GM12891 (cell line): ENCODE measurements at regions not wholly inside any gene's neighbourhood (a gene's known extent, or its start where the extent isn't known, plus 50 kb on each side); places are given as distances from the start of the nearest gene placed in this dataset.

Source experiments
- DNase-seq: peaks from one replicate; pipeline ENCODE4 v3.0.0; 2011; ENCODE audit warnings: low spot score; ENCODE audit not compliant: insufficient read length
- FAIRE-seq: peaks from 2 replicates; lab custom pipeline; 2011; peaks lifted over from hg19 to GRCh38; lab: Jason Lieb, UNC
- PAX5 ChIP-seq: IDR thresholded peaks from 2 replicates; pipeline ENCODE4 v1.6.1; 2011; ENCODE audit warnings: low read length, moderate library complexity, mild to moderate bottlenecking; ENCODE audit not compliant: insufficient read depth, severe bottlenecking
- POLR2A ChIP-seq: IDR thresholded peaks from 2 replicates; pipeline ENCODE4 v1.6.1; 2011; ENCODE audit warnings: low read depth, low read length, control low read depth
- POLR2AphosphoS5 ChIP-seq: IDR thresholded peaks from 2 replicates; pipeline ENCODE4 v1.6.1; 2011; ENCODE audit warnings: low read depth, low read length, control low read depth
- POU2F2 ChIP-seq: IDR thresholded peaks from 2 replicates; pipeline ENCODE4 v1.6.1; 2011; ENCODE audit warnings: low read depth, mild to moderate bottlenecking, control low read depth, low read length, moderate library complexity
- SPI1 ChIP-seq: IDR thresholded peaks from 2 replicates; pipeline ENCODE4 v1.6.1; 2011; ENCODE audit warnings: low read depth, low read length, control low read depth
- TAF1 ChIP-seq: IDR thresholded peaks from 2 replicates; pipeline ENCODE4 v1.6.1; 2011; ENCODE audit warnings: low read depth, low read length, control low read depth

DNA sequence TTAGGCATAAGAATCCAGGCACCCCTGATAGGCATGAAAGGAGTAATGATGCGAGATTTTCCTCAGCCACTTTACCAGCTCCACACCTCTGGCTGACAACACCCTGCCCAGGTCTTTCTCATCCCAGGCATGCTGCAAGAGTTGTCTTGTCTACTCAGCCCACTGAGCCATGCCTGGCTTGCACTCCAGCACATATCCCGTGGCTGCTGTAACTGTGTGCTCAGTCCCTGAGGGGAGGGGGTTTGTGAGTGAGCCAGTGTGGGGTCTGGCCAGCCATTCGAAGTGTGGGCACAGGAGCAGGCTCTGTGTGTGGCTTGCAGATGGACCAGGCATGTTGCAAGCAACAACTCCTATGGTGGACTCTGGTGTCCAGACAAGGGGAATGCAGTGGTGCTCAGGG, 529.6 kb downstream of the ADGRL2 start:
- no peak for TF ChIP-seq PAX5
- no peak for TF ChIP-seq POLR2AphosphoS5
- no peak for TF ChIP-seq POLR2A
- no peak for TF ChIP-seq POU2F2
- no peak for TF ChIP-seq SPI1
- no peak for TF ChIP-seq TAF1
- no peak for DNase-seq
- no peak for FAIRE-seq

DNA sequence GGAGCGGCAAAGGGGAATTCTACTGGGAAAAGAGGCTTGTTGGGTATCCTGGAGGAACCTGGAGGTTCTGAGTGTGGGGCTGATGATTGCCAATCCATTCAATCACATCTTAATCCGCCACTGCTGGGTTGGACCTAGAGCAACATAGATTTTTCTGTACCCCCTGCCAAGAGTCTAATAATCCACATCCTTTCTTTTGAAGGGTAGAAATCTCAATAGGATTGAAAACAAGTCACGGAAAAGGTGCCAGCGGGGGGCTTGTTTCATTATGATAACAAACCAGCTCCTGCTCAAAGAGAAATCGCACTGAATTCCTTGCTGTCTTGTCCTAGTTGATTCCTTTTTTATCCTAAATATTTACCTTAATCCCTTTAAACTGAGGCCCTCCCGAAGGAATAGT, 528.5 kb downstream of the ADGRL2 start:
- TF ChIP-seq SPI1 (no peak), TAF1 (no peak), PAX5 (no peak), POLR2A (no peak), POLR2AphosphoS5 (no peak), POU2F2 (no peak)
- FAIRE-seq (no peak), DNase-seq (no peak)

DNA sequence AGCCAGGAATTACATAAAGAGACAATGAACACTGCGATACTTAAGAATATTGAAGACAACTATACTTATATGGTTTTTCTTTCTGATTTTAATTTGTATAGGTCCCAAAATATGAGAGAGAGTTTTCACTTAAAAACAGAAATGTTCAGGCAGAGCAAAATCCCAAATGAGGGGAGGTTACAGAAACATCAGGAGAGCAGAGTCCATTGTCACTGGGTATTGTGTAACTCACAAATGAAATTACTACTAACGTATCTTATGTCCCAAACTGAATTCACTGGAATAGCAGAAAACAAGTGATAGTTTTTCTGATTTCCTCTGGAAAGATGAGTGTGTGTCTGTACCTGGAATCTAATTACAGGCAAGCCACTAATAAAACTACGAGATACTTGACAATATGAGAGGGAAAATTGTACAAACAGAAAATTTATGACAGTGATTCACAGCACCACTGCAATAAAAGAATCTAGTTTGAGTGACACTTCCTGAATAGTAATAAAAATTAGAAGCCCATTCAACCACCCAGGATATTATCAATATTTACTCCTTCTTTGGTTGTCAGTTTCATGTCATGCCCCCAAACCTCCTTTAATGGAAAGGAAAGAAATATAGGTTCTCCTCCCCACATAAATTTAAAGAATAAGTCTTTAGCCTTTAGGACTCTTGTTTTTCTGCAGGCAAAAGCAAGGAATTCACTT, 522.6 kb downstream of the ADGRL2 start:
- DNase-seq (no peak), FAIRE-seq (no peak)
- no peak for TF ChIP-seq POLR2AphosphoS5

DNA sequence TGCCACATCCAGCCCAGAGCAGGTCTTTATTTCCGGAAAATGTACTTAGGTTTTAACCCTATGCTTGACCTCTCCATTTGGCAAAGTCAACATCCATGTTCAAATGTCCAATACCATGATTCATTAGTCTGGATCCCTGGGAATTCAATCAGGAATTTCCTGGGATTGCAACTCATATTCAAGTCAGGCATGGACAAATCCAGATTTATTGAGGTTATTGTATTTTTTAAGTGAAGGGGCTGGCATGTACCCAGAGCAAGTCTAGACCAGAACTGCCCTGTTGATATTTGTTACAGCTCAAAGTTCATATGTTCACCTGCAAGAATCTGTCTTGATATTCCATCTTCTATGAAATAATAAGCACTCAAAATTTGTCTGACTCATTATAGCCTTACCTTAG, 521.1 kb downstream of the ADGRL2 start:
- TF ChIP-seq POU2F2 (no peak), SPI1 (no peak), PAX5 (no peak), POLR2A (no peak), TAF1 (no peak), POLR2AphosphoS5 (no peak)
- no peak for FAIRE-seq
- DNase-seq: no peak

DNA sequence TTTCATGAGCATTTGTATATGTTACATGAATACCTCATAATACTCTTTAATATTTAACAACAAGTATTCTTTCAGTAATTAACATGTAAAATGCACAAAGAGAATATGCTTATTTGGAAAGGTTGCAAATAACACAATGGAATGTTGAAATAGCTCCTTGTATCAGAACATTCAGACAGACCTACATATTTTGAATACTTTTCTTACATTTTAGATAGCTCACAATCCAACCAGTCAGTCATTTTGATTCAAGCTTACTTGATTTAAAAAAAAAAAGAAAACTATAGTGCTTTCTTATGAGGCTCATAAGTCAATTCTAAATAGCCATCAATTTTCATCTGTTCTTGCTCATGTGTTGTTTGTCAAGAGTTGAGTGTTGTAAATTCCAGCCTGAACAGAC, 518.8 kb downstream of the ADGRL2 start:
- DNase-seq (no peak), FAIRE-seq (no peak)
- TF ChIP-seq POU2F2: no peak
- TF ChIP-seq TAF1: no peak
- no peak for TF ChIP-seq POLR2A
- no peak for TF ChIP-seq SPI1
- no peak for TF ChIP-seq PAX5
- no peak for TF ChIP-seq POLR2AphosphoS5

DNA sequence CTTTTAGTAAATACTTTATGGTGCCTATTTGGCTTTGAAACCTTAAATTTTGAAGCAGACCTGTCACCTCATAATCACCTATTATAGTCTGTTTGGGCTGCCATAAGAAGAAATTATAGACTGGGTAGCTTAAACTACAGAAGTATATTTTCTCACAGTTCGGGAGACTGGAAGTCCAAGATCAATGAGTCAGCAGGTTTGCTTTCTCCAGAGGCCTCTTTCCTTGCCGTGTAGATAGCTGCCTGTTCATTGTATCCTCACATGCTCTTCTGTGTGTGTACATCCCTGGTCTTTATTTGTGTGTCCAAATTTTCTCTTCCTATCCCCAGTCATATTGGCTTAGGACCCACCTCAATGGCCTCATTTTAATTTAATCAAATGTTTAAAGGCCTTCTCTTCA, 518.2 kb downstream of the ADGRL2 start:
- no peak for DNase-seq
- no peak for FAIRE-seq
- no peak for TF ChIP-seq POU2F2

DNA sequence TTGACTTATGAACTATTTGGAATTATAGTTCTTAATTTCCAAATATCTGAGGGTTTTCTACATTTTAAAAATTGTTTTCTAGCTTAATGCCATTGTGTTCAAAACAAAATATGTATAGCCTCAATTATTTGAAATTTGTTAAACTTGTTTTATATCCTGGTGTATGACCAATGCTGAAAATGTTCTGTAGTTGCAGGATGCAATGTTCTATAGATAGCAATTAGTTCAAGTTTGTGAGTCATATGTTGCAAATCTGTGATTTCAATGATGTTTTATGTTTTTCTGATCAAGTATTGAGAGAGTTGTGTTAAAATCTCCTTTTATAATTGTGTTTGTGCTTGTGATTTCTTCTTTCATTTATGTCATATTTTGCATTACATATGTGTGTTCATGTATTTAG, 517.5 kb downstream of the ADGRL2 start:
- FAIRE-seq (no peak), DNase-seq (no peak)
- TF ChIP-seq TAF1: no peak
- no peak for TF ChIP-seq PAX5
- TF ChIP-seq POLR2A: no peak
- TF ChIP-seq POLR2AphosphoS5: no peak
- TF ChIP-seq SPI1: no peak
- no peak for TF ChIP-seq POU2F2

DNA sequence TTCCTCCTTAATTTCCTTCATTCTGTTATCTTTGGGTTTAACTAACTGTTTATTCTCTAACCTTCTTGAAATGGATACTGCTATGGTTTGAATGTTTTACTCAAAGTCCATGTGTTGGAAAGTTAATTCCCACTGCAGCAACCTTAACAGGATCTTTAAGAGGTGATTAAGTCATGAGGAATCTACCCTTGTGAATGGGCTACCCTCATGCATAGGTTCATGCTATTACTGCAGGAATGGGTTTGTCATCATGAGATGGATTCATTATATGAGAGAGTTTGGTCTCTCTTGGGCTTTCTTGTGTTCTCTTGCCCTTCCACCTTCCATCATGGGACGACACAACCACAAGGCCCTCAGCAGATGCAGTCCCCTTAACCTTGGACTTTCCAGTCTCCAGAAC, 516.9 kb downstream of the ADGRL2 start:
- TF ChIP-seq POLR2A (no peak), POLR2AphosphoS5 (no peak)
- FAIRE-seq: no peak

DNA sequence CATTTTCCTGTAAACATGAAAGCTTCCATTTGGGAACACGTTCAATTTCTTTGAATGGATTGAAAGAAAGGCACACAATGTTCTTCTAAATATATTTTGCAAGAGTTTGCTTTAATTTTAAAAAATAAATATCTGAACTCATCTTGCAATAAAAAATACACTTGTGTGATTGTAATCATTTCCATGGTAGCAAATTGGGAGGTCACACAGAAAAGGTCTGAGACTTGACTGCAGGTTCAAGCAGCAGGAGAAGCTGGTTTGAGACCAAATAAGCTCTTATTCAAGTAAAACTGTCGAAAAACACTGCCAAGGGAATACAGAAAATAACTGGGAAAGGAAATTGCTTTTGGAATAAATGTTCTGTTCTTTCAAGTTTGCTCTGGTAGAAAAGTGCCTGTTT, 498.9 kb downstream of the ADGRL2 start:
- FAIRE-seq (no peak), DNase-seq (no peak)
- no peak for TF ChIP-seq POLR2AphosphoS5
- no peak for TF ChIP-seq POU2F2
- no peak for TF ChIP-seq SPI1
- TF ChIP-seq POLR2A: no peak
- TF ChIP-seq TAF1: no peak
- no peak for TF ChIP-seq PAX5

More for the DNA sequence above, 516.9 kb downstream of the ADGRL2 start:
- no peak for DNase-seq

DNA sequence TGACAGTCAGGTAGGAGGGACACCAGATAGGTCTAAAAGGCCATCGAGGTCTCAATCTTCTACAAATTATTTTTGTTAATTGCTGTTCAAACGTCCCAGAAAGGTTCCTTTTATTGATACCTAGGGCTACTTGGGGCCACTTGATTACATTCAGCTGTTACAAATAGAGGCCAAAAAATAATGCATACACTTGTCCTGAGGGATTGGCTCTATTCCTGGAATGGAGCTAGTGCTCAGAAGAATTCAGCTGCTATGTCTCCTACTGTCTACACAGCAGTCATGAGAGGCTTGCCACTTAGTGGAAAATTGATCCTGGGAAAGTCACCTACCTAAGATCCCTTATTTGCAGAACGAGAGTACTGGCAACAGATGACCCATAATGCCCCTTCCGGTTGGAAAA, 498.3 kb downstream of the ADGRL2 start:
- DNase-seq: no peak
- no peak for FAIRE-seq
- TF ChIP-seq POLR2A (no peak), POU2F2 (no peak), POLR2AphosphoS5 (no peak), SPI1 (no peak), PAX5 (no peak), TAF1 (no peak)

DNA sequence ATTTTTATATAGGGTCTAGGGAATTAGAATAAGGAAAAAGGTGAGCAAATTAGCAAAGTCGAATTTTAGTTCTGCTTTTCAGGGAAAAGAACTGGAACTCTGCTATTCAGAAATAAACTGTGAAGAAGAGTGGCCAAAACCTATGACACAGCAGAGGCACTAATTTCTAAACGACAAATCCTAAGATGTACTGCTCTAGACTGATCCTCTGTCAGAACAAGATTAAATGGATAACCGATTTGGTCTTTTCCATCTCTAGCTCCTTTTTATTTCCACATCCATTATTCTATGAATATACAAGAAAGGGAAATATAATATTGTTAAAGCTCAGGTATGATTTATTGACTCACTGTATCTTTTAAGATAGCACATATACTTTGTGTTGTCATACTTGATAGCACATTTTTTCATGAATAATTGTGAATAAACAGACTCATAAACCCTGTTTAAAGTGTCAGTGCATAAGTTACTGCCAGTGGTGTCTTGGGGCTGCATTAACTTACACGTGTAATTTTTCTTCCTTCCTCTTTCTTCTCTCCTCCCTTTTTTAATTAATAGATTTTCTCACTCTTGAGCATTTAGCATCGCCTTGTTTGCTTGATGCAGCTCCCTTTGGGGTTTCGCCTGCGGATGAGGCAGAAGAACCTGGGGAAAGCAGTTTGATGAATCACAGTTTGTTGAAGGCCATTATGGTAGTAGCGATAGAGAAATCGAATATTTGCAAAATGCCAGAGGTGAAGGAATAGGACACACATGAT, 496.6 kb downstream of the ADGRL2 start:
- no peak for TF ChIP-seq POU2F2
- no peak for TF ChIP-seq SPI1
- no peak for TF ChIP-seq POLR2A
- TF ChIP-seq POLR2AphosphoS5: no peak
- no peak for DNase-seq
- no peak for FAIRE-seq
